ENCODE measurements at regions not wholly inside any gene's neighbourhood (a gene's known extent, or its start where the extent isn't known, plus 50 kb on each side); places are given as distances from the start of the nearest gene placed in this dataset.

DNA sequence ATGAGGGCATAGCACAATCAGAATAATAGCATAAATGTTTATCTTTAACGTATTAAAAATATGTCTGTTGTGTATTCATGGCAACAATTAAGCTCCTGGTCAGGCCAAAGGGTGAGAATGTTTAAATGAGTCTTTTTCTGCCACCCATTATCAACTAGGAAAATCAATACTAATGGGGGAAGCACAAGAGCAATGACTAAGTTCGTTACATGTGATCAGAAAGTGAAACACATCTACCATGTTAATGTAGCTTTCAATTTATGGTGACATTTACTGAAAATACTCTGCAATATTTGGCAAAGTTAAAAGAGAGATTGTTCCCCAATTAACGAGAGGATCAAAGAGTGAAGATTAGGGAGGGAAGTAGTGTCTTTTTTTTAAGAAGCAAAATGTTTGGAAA is 143.7 kb downstream of the NAA11 start:
- ChIA-PET CTCF (no interaction called here), POLR2A (no interaction called here)
- Mint-ChIP-seq H3K27me3 (no peaks in the 10 kb centered on the region), H3K9me3 (ENCODE audit: insufficient read depth) (no peaks in the 10 kb centered on the region), H3K27ac (no peak overlapping the region), H3K4me3 (no peak overlapping the region), H3K4me1 (no peaks in the 10 kb centered on the region)
- WGBS (ENCODE audit: insufficient coverage): 80% methylated on average over 1 of the region's 3 CpGs
- Histone ChIP-seq H2AFZ (ENCODE audit: insufficient read depth, low read depth, low read length, poor library complexity, severe bottlenecking) (no peak overlapping the region), H4K20me1 (ENCODE audit: control insufficient read depth, insufficient read depth, low read length, poor library complexity, severe bottlenecking) (no peaks in the 10 kb centered on the region), H3K9ac (ENCODE audit: low read length) (no peak overlapping the region), H3K4me1 (ENCODE audit: control insufficient read depth in 2 of 2, insufficient read depth in 2 of 2, low read length in 2 of 2) (no peaks in the 10 kb centered on the region), H3K27ac (ENCODE audit: low read length in 2 of 2) (no peak overlapping the region), H3K79me2 (ENCODE audit: control insufficient read depth, insufficient read depth, low read length) (no peaks in the 10 kb centered on the region), H3K36me3 (replicated peaks in 1 of 2; ENCODE audit: control extremely low read depth in 1 of 2, control insufficient read depth in 1 of 2, extremely low read depth in 1 of 2, insufficient read depth in 2 of 2, low read length in 1 of 2) (no peaks in the 10 kb centered on the region), H3K4me3 (ENCODE audit: control extremely low read depth in 1 of 5, extremely low read depth in 1 of 5, insufficient read depth in 1 of 5, low read depth in 2 of 5, low read length in 4 of 5) (no peak overlapping the region), H3K9me3 (ENCODE audit: control extremely low read depth in 1 of 3, control insufficient read depth in 2 of 3, insufficient read depth in 1 of 3, low read length in 2 of 3) (peaks cover 0 to 5% (median under 1%) of the 10 kb centered on the region in 3 donors), H3K27me3 (replicated peaks in 1 of 4; ENCODE audit: control extremely low read depth in 1 of 4, control insufficient read depth in 3 of 4, insufficient read depth in 4 of 4, low read length in 3 of 4) (no peaks in the 10 kb centered on the region), H3K4me2 (replicated peaks; ENCODE audit: low read depth, low read length, poor library complexity, severe bottlenecking) (no peak overlapping the region)
- ATAC-seq (ENCODE audit: low read depth) (no peak), DNase-seq (no peak)
- TF ChIP-seq EZH2 (IDR thresholded peaks at IDR 0.05; ENCODE audit: borderline replicate concordance, insufficient read depth, low read depth, low read length, poor library complexity, severe bottlenecking): no peak
- TF ChIP-seq, protein P1, sequence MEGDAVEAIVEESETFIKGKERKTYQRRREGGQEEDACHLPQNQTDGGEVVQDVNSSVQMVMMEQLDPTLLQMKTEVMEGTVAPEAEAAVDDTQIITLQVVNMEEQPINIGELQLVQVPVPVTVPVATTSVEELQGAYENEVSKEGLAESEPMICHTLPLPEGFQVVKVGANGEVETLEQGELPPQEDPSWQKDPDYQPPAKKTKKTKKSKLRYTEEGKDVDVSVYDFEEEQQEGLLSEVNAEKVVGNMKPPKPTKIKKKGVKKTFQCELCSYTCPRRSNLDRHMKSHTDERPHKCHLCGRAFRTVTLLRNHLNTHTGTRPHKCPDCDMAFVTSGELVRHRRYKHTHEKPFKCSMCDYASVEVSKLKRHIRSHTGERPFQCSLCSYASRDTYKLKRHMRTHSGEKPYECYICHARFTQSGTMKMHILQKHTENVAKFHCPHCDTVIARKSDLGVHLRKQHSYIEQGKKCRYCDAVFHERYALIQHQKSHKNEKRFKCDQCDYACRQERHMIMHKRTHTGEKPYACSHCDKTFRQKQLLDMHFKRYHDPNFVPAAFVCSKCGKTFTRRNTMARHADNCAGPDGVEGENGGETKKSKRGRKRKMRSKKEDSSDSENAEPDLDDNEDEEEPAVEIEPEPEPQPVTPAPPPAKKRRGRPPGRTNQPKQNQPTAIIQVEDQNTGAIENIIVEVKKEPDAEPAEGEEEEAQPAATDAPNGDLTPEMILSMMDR (IDR thresholded peaks at IDR 0.05): no peak
- intact Hi-C loops (cut with micrococcal nuclease): no loop called here

DNA sequence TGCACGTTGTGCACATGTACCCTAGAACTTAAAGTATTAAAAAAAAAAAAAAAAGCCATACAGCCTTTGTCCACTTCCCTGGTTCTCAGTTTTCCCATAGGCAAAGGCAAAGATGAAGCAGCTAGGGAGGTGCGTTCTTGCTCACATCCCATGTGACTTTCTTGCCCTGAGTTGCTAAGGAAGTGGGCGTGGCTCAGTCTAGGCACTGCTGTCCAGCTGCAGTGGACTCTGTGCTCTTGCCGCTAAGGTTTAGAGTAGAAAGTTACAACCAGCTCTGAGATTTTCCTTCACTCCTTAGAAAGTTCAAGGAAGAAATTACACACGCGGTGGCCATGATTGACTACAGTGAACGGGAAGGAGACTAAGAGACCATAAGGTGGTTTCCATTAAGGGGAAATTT is 144.7 kb downstream of the NAA11 start:
- intact Hi-C loops (cut with micrococcal nuclease): no loop called here
- ATAC-seq (ENCODE audit: low read depth): no peak
- Histone ChIP-seq H3K27me3 (replicated peaks in 1 of 4; ENCODE audit: control extremely low read depth in 1 of 4, control insufficient read depth in 3 of 4, insufficient read depth in 4 of 4, low read length in 3 of 4) (no peaks in the 10 kb centered on the region), H3K4me2 (replicated peaks; ENCODE audit: low read depth, low read length, poor library complexity, severe bottlenecking) (no peak overlapping the region), H3K9ac (ENCODE audit: low read length) (no peak overlapping the region), H3K27ac (ENCODE audit: low read length in 2 of 2) (no peak overlapping the region), H3K79me2 (ENCODE audit: control insufficient read depth, insufficient read depth, low read length) (no peaks in the 10 kb centered on the region), H3K4me3 (ENCODE audit: control extremely low read depth in 1 of 5, extremely low read depth in 1 of 5, insufficient read depth in 1 of 5, low read depth in 2 of 5, low read length in 4 of 5) (no peak overlapping the region), H3K9me3 (ENCODE audit: control extremely low read depth in 1 of 3, control insufficient read depth in 2 of 3, insufficient read depth in 1 of 3, low read length in 2 of 3) (peaks cover 0 to 5% (median 0%) of the 10 kb centered on the region in 3 donors), H4K20me1 (ENCODE audit: control insufficient read depth, insufficient read depth, low read length, poor library complexity, severe bottlenecking) (no peaks in the 10 kb centered on the region), H3K36me3 (replicated peaks in 1 of 2; ENCODE audit: control extremely low read depth in 1 of 2, control insufficient read depth in 1 of 2, extremely low read depth in 1 of 2, insufficient read depth in 2 of 2, low read length in 1 of 2) (no peaks in the 10 kb centered on the region), H2AFZ (ENCODE audit: insufficient read depth, low read depth, low read length, poor library complexity, severe bottlenecking) (no peak overlapping the region), H3K4me1 (ENCODE audit: control insufficient read depth in 2 of 2, insufficient read depth in 2 of 2, low read length in 2 of 2) (no peaks in the 10 kb centered on the region)
- Mint-ChIP-seq H3K27me3 (no peaks in the 10 kb centered on the region), H3K27ac (no peak overlapping the region), H3K4me1 (no peaks in the 10 kb centered on the region), H3K4me3 (no peak overlapping the region), H3K9me3 (ENCODE audit: insufficient read depth) (no peaks in the 10 kb centered on the region)
- TF ChIP-seq, protein P1 (IDR thresholded peaks at IDR 0.05): no peak
- DNase-seq: no peak
- ChIA-PET POLR2A (no interaction called here), CTCF (no interaction called here)
- 76% methylated on average over 3 of the region's 7 CpGs for WGBS (ENCODE audit: insufficient coverage)
